ENCODE measurements at regions not wholly inside any gene's neighbourhood (a gene's known extent, or its start where the extent isn't known, plus 50 kb on each side); places are given as distances from the start of the nearest gene placed in this dataset.

DNA sequence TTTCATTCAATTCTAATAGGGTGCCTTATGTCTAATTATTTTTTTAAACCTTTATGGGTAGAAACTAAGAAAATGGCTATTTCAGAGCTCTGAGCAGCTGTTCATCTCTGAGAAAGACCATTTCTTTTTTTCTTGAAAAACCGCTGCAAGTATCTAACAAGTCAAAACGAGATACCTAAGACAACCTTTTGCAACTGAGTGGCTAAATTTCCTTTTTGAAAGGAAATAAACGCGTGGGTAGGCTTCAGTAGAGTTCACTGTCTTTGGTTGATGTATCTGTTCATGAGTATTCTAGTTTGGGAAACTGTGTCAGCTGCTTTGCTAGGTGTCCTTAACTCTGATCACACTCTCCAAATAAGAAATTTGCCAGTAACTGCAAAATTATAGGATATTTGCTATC lies 104.3 kb upstream of the LINC00305 start:
- intact Hi-C loops (cut with DNase I), result no loop called here

DNA sequence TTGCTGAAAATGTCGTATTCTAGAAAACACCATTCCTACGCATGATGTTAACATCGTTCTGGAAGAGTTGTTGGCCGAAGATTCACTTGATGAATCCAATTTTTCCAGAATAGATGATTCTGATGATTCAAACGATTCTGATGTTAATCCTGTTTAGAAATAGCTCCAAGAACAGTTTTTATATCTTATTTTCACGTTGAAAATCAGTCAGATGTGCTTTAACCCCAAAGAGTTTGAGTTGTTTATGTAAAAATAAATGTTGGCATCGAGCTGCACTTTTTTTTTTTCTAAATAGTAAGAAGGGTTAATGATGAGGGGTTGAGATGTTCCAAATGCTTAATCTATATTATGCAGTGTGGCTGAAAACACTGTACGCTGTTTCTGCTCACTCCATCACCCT lies 99.9 kb upstream of the LINC00305 start:
- Histone ChIP-seq H3K4me3 (no peak overlapping the region), H3K27ac (no peak overlapping the region), H3K9me3 (no peaks in the 10 kb centered on the region), H3K4me1 (no peaks in the 10 kb centered on the region), H3K36me3 (no peaks in the 10 kb centered on the region), H3K27me3 (no peaks in the 10 kb centered on the region)
- TF ChIP-seq, protein P1, sequence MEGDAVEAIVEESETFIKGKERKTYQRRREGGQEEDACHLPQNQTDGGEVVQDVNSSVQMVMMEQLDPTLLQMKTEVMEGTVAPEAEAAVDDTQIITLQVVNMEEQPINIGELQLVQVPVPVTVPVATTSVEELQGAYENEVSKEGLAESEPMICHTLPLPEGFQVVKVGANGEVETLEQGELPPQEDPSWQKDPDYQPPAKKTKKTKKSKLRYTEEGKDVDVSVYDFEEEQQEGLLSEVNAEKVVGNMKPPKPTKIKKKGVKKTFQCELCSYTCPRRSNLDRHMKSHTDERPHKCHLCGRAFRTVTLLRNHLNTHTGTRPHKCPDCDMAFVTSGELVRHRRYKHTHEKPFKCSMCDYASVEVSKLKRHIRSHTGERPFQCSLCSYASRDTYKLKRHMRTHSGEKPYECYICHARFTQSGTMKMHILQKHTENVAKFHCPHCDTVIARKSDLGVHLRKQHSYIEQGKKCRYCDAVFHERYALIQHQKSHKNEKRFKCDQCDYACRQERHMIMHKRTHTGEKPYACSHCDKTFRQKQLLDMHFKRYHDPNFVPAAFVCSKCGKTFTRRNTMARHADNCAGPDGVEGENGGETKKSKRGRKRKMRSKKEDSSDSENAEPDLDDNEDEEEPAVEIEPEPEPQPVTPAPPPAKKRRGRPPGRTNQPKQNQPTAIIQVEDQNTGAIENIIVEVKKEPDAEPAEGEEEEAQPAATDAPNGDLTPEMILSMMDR (IDR thresholded peaks at IDR 0.05), result no peak
- intact Hi-C loops (cut with DNase I), result no loop called here
- no peak for DNase-seq (ENCODE audit: low spot score in 2 of 2)

More for the DNA sequence above, 104.3 kb upstream of the LINC00305 start:
- Histone ChIP-seq H3K27me3 (no peaks in the 10 kb centered on the region), H3K36me3 (no peaks in the 10 kb centered on the region), H3K9me3 (no peaks in the 10 kb centered on the region), H3K4me3 (no peak overlapping the region), H3K4me1 (no peaks in the 10 kb centered on the region), H3K27ac (no peak overlapping the region)
- no peak for DNase-seq (ENCODE audit: low spot score in 2 of 2)
- TF ChIP-seq, protein P1 (IDR thresholded peaks at IDR 0.05), result no peak

DNA sequence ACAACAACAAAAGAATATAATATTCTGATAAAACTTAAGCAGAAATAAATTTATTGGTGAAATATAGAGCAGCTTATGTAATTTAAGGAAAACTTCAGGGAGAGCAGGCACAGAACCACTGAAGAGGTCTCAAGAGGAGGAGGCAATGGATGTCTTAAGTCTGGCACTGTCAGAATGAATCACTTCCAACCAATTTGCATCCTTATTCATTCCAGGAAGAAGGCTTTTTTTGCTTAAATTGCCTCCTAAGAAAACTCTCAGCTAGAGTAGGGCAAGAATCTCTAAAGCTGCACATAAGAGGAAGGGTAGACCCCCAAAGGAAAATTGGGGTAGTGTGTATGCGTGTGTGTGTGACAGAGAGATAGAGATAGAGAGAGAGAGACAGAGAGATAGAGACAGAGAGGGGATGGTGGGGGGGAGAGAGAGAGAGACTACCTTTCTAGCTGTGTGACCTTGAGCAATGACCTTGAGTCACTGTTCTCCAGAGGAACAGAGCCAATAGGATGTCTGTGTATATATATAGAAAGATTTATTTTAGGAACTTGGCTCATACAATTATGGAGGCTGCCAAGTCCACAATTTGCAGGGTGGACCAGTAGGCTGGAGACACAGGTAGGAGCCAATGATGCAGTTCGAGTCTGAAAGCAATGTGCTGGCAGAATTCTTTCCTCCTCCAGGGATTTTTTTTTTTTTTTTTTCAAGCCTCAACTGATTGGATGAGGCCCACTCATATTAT lies 96.4 kb upstream of the LINC00305 start:
- Histone ChIP-seq H3K4me3 (no peak overlapping the region), H3K36me3 (no peaks in the 10 kb centered on the region), H3K4me1 (no peaks in the 10 kb centered on the region), H3K27ac (no peak overlapping the region), H3K27me3 (no peaks in the 10 kb centered on the region), H3K9me3 (no peaks in the 10 kb centered on the region)
- TF ChIP-seq, protein P1 (IDR thresholded peaks at IDR 0.05), result no peak
- no peak for DNase-seq (ENCODE audit: low spot score in 2 of 2)
- intact Hi-C loops (cut with DNase I), result no loop called here

DNA sequence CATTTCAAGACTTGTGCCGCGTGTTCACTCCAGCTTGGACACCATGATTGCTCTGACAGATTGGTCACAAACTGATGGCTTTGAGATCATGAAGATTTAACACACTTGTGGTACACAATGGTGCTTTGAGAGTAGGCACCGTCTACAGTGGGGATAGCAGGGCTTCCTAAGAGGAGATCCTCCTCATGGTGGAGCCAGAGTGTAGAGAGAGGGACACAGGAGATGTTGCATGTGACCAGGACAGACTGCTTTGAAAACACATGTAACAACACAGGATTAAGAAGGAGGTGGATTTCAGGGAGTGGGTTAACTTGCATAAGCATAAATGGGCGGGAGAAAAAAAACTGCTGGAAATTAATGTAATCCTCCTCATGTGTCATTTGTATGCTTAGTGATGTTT lies 95.7 kb upstream of the LINC00305 start:
- no peak for DNase-seq (ENCODE audit: low spot score in 2 of 2)
- H3K36me3 ChIP-seq, result no peaks in the 10 kb centered on the region
- H3K27me3 ChIP-seq, result no peaks in the 10 kb centered on the region
- intact Hi-C loops (cut with DNase I), result no loop called here
- H3K27ac ChIP-seq, result no peak overlapping the region
- no peak overlapping the region for H3K4me3 ChIP-seq
- H3K4me1 ChIP-seq, result no peaks in the 10 kb centered on the region
- H3K9me3 ChIP-seq, result no peaks in the 10 kb centered on the region
- TF ChIP-seq, protein P1 (IDR thresholded peaks at IDR 0.05), result no peak

DNA sequence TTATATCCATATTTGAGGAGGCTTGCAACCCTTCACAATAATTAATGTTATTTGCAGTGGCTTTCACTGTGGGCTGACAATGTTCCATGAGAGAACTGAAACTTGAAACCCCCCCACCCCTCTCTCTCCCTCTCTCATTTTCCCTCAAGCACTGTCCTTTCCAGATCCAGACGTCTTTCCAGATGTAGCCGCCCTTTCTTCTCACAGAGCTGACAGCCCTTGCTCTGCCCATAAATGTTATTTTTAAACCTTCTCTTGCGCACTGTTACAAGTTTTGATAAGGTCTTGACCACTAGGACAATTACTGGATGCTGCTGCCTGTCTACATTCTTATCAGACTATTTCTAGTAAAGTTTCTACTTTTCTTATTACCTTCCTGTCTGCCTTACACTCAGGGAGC lies 91.4 kb upstream of the LINC00305 start:
- Histone ChIP-seq H3K4me1 (no peaks in the 10 kb centered on the region), H3K27ac (no peak overlapping the region), H3K36me3 (no peaks in the 10 kb centered on the region), H3K27me3 (no peaks in the 10 kb centered on the region), H3K9me3 (no peaks in the 10 kb centered on the region), H3K4me3 (no peak overlapping the region)
- DNase-seq (ENCODE audit: low spot score in 2 of 2), result no peak
- intact Hi-C loops (cut with DNase I), result no loop called here
- TF ChIP-seq, protein P1 (IDR thresholded peaks at IDR 0.05), result no peak

DNA sequence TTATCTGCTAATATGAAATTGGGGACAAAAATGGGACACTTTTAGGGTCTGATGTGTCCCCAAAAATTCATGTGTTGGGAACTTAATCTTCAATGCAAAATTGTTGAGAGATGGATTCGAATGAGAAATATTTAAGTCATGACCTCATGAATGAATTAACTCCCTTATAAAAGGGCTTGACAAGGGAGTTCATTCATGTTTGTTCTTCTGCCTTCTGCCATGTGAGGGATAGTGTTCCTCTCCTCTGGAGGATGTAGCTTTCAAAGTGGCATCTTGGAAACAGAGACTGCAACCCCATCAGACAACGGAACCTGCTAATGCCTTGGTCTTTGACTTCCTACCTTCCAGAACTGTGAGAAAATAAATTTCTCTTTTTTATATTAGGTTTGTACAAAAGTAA lies 89.2 kb upstream of the LINC00305 start:
- TF ChIP-seq, protein P1 (IDR thresholded peaks at IDR 0.05), result no peak
- H3K27ac ChIP-seq, result no peak overlapping the region
- no peaks in the 10 kb centered on the region for H3K27me3 ChIP-seq
- no peaks in the 10 kb centered on the region for H3K4me1 ChIP-seq
- no peaks in the 10 kb centered on the region for H3K9me3 ChIP-seq
- DNase-seq (ENCODE audit: low spot score in 2 of 2), result no peak
- intact Hi-C loops (cut with DNase I), result no loop called here
- no peaks in the 10 kb centered on the region for H3K36me3 ChIP-seq
- H3K4me3 ChIP-seq, result no peak overlapping the region
